HEK293 (cell line): ENCODE measurements at regions not wholly inside any gene's neighbourhood (a gene's known extent, or its start where the extent isn't known, plus 50 kb on each side); places are given as distances from the start of the nearest gene placed in this dataset.

ENCODE experiments used
- CTCF ChIA-PET: fragments of 350-600 bp; formaldehyde crosslinking; extraction: SDS; loops from one replicate; lab custom pipeline; 2021; ENCODE audit warnings: antibody characterized with exemption; lab: Yijun Ruan, JAX
- POLR2A ChIA-PET: fragments of 300-600 bp; formaldehyde crosslinking; extraction: SDS; loops from one replicate; lab custom pipeline; 2020; ENCODE audit warnings: antibody characterized with exemption, inconsistent platforms; lab: Yijun Ruan, JAX
- H3K27ac ChIP-seq: fragments of 200-500 bp; sonication (Bioruptor generic); 2 replicates; pipeline ENCODE4 v1.5.1; 2014; ENCODE audit warnings: low read depth, low read length, control low read depth, inconsistent platforms; ENCODE audit errors: extremely low read depth
- H3K36me3 ChIP-seq, 2 experiments: fragments of 200-500 bp in 1 of 2; sonication (Bioruptor generic) in 1 of 2; 1 replicate in 1 of 2; 2 replicates in 1 of 2; pipeline ENCODE4 v1.5.1; 2014 to 2017; ENCODE audit warnings: inconsistent platforms in 2 of 2, low read length in 2 of 2; ENCODE audit not compliant: control insufficient read depth in 2 of 2, insufficient read depth in 1 of 2
- H3K4me1 ChIP-seq: fragments of 200-500 bp; sonication (Bioruptor generic); 2 replicates; pipeline ENCODE4 v1.5.1; 2014; ENCODE audit warnings: mild to moderate bottlenecking, low read length, inconsistent platforms; ENCODE audit not compliant: control insufficient read depth, insufficient read depth
- H3K4me3 ChIP-seq: 2 replicates; pipeline ENCODE4 v1.5.1; 2011; ENCODE audit warnings: low read depth, mild to moderate bottlenecking, control low read depth, low read length, moderate library complexity
- H3K9me3 ChIP-seq: fragments of 200-500 bp; sonication (Bioruptor generic); 2 replicates; pipeline ENCODE4 v1.5.1; 2014; ENCODE audit warnings: low read depth, low read length, inconsistent platforms; ENCODE audit not compliant: control insufficient read depth, insufficient read depth
- HIC1 ChIP-seq: fragments of 450-650 bp; formaldehyde crosslinking; IDR thresholded peaks from 2 replicates; pipeline ENCODE4 v1.5.1; 2016; ENCODE audit warnings: missing biosample characterization, missing genetic modification characterization
- KLF17 ChIP-seq: fragments of 450-650 bp; formaldehyde crosslinking; IDR thresholded peaks from 2 replicates; pipeline ENCODE4 v1.5.1; 2016; ENCODE audit warnings: missing biosample characterization, missing genetic modification characterization
- PBX3 ChIP-seq: sonication (generic); formaldehyde crosslinking; IDR thresholded peaks from 2 replicates; pipeline ENCODE4 v1.8.1; 2022; ENCODE audit warnings: mild to moderate bottlenecking, moderate library complexity, missing genetic modification reagents
- SCRT2 ChIP-seq: fragments of 450-650 bp; formaldehyde crosslinking; IDR thresholded peaks from 2 replicates; pipeline ENCODE4 v1.5.1; 2016; ENCODE audit warnings: missing biosample characterization, missing genetic modification characterization
- SP3 ChIP-seq: fragments of 450-650 bp; formaldehyde crosslinking; IDR thresholded peaks from 2 replicates; pipeline ENCODE4 v1.5.1; 2016; ENCODE audit warnings: missing biosample characterization, missing genetic modification characterization
- SP7 ChIP-seq: fragments of 450-650 bp; formaldehyde crosslinking; IDR thresholded peaks from 2 replicates; pipeline ENCODE4 v1.5.1; 2016; ENCODE audit warnings: missing biosample characterization, missing genetic modification characterization
- TRIM28 ChIP-seq: IDR thresholded peaks from 2 replicates; pipeline ENCODE4 v1.6.1; 2011; ENCODE audit warnings: low read length, control low read depth, borderline replicate concordance
- ZBTB20 ChIP-seq: fragments of 450-650 bp; formaldehyde crosslinking; IDR thresholded peaks from 2 replicates; pipeline ENCODE4 v1.5.1; 2016; ENCODE audit warnings: missing biosample characterization, missing genetic modification characterization
- ZBTB21 ChIP-seq: fragments of 450-650 bp; formaldehyde crosslinking; IDR thresholded peaks from 2 replicates; pipeline ENCODE4 v1.5.1; 2017; ENCODE audit warnings: missing biosample characterization, missing genetic modification characterization
- ZEB2 ChIP-seq: fragments of 450-650 bp; formaldehyde crosslinking; IDR thresholded peaks from 2 replicates; pipeline ENCODE4 v1.5.1; 2016; ENCODE audit warnings: missing biosample characterization, missing genetic modification characterization
- ZFP37 ChIP-seq: fragments of 450-650 bp; formaldehyde crosslinking; IDR thresholded peaks from 2 replicates; pipeline ENCODE4 v1.5.1; 2016; ENCODE audit warnings: missing biosample characterization, missing genetic modification characterization
- ZFP41 ChIP-seq: fragments of 450-650 bp; formaldehyde crosslinking; IDR thresholded peaks from 2 replicates; pipeline ENCODE4 v1.5.1; 2016; ENCODE audit warnings: missing biosample characterization, missing genetic modification characterization, borderline replicate concordance
- ZNF157 ChIP-seq: fragments of 450-650 bp; formaldehyde crosslinking; IDR thresholded peaks from 2 replicates; pipeline ENCODE4 v1.5.1; 2016; ENCODE audit warnings: missing biosample characterization, missing genetic modification characterization
- ZNF214 ChIP-seq: fragments of 450-650 bp; formaldehyde crosslinking; IDR thresholded peaks from 2 replicates; pipeline ENCODE4 v1.5.1; 2017; ENCODE audit warnings: missing biosample characterization, mild to moderate bottlenecking, missing genetic modification characterization, borderline replicate concordance
- ZNF37A ChIP-seq: fragments of 450-650 bp; IDR thresholded peaks from 2 replicates; pipeline ENCODE4 v1.5.1; 2018; ENCODE audit warnings: missing biosample characterization, missing genetic modification characterization
- ZNF48 ChIP-seq: fragments of 450-650 bp; formaldehyde crosslinking; IDR thresholded peaks from 2 replicates; pipeline ENCODE4 v1.5.1; 2016; ENCODE audit warnings: missing biosample characterization, missing genetic modification characterization
- ZNF560 ChIP-seq: fragments of 450-650 bp; formaldehyde crosslinking; IDR thresholded peaks from 2 replicates; pipeline ENCODE4 v1.5.1; 2017; ENCODE audit warnings: missing biosample characterization, missing genetic modification characterization, borderline replicate concordance
- ZNF600 ChIP-seq: fragments of 450-650 bp; formaldehyde crosslinking; IDR thresholded peaks from 2 replicates; pipeline ENCODE4 v1.5.1; 2016; ENCODE audit warnings: missing biosample characterization, missing genetic modification characterization
- ZNF623 ChIP-seq: fragments of 450-650 bp; formaldehyde crosslinking; IDR thresholded peaks from 2 replicates; pipeline ENCODE4 v1.5.1; 2016; ENCODE audit warnings: missing biosample characterization, missing genetic modification characterization
- ZNF629 ChIP-seq: fragments of 450-650 bp; formaldehyde crosslinking; IDR thresholded peaks from 2 replicates; pipeline ENCODE4 v1.5.1; 2017; ENCODE audit warnings: missing biosample characterization, missing genetic modification characterization
- ZNF76 ChIP-seq: fragments of 450-650 bp; formaldehyde crosslinking; IDR thresholded peaks from 2 replicates; pipeline ENCODE4; 2016; ENCODE audit warnings: low read depth, missing biosample characterization, missing genetic modification characterization, borderline replicate concordance
- ZNF843 ChIP-seq: fragments of 450-650 bp; formaldehyde crosslinking; IDR thresholded peaks from 2 replicates; pipeline ENCODE4 v1.5.1; 2016; ENCODE audit warnings: missing biosample characterization, missing genetic modification characterization
- ZSCAN16 ChIP-seq: fragments of 450-650 bp; formaldehyde crosslinking; IDR thresholded peaks from 2 replicates; pipeline ENCODE4 v1.5.1; 2016; ENCODE audit warnings: missing biosample characterization, missing genetic modification characterization
- ZSCAN23 ChIP-seq: fragments of 450-650 bp; formaldehyde crosslinking; IDR thresholded peaks from 2 replicates; pipeline ENCODE4 v1.5.1; 2016; ENCODE audit warnings: missing biosample characterization, missing genetic modification characterization
- TF ChIP-seq, protein P1 (sequence below): fragments of 450-650 bp; formaldehyde crosslinking; IDR thresholded peaks from 2 replicates; pipeline ENCODE4 v1.5.1; 2017; ENCODE audit warnings: missing biosample characterization, missing genetic modification characterization
- TF ChIP-seq, protein P2 (sequence below): fragments of 450-650 bp; formaldehyde crosslinking; IDR thresholded peaks from 2 replicates; pipeline ENCODE4 v1.5.1; 2016; ENCODE audit warnings: missing biosample characterization, missing genetic modification characterization
- TF ChIP-seq, protein P3 (sequence below): fragments of 450-650 bp; formaldehyde crosslinking; IDR thresholded peaks from 2 replicates; pipeline ENCODE4 v1.5.1; 2017; ENCODE audit warnings: missing biosample characterization, missing genetic modification characterization

- no peak overlapping the region for H3K27ac ChIP-seq
- ChIA-PET CTCF (interaction anchor here (0.6 kb wide), 3 partner anchors 410 to 1853 kb away, joined by 3 to 4 read pairs (median 3); no protein-coding TSS in a partner anchor), POLR2A (interaction anchor here (0.8 to 1.7 kb wide), 4 partner anchors 38 to 69 kb away, joined by 3 to 9 read pairs (median 6); partner anchors contain the start of gene KCTD1)
- no peaks in the 10 kb centered on the region for H3K9me3 ChIP-seq
- H3K4me1 ChIP-seq: peaks cover 7% of the 10 kb centered on the region
- no peak overlapping the region for H3K4me3 ChIP-seq
- no peaks in the 10 kb centered on the region for H3K36me3 ChIP-seq
- TF ChIP-seq ZNF560 (tag by site-specific recombination) (no peak), ZNF623 (tag by site-specific recombination) (no peak), ZNF629 (tag by site-specific recombination) (peak; percentile 60; the same call in 1 of the 2 replicates), SP3 (tag by site-specific recombination) (0 out of 2 replicates have a peak, but pooled peaks have one; percentile 16), ZSCAN16 (no peak), ZNF843 (peak; percentile 32; the same call in 1 of the 2 replicates), ZSCAN23 (tag by site-specific recombination) (no peak), ZBTB20 (tag by site-specific recombination) (peak; percentile 27; the same call in 1 of the 2 replicates), KLF17 (no peak), ZNF76 (tag by site-specific recombination) (no peak), SP7 (tag by site-specific recombination) (peak; percentile 42; the same call in 1 of the 2 replicates), ZEB2 (peak; percentile 66), ZNF600 (tag by site-specific recombination) (0 out of 2 replicates have a peak, but pooled peaks have one; percentile 10), SCRT2 (tag by site-specific recombination) (no peak), PBX3 (CRISPR knock-in tag) (no peak), ZFP37 (tag by site-specific recombination) (peak; percentile 54; the same call in 1 of the 2 replicates), HIC1 (tag by site-specific recombination) (0 out of 2 replicates have a peak, but pooled peaks have one; percentile 45), ZNF48 (no peak), TRIM28 (peak; percentile 78; the same call in 1 of the 2 replicates), ZFP41 (tag by site-specific recombination) (no peak), ZNF157 (no peak), ZNF37A (tag by site-specific recombination) (no peak), ZNF214 (tag by site-specific recombination) (no peak), ZBTB21 (tag by site-specific recombination) (peak; percentile 36; the same call in 1 of the 2 replicates)
- TF ChIP-seq, protein P1, sequence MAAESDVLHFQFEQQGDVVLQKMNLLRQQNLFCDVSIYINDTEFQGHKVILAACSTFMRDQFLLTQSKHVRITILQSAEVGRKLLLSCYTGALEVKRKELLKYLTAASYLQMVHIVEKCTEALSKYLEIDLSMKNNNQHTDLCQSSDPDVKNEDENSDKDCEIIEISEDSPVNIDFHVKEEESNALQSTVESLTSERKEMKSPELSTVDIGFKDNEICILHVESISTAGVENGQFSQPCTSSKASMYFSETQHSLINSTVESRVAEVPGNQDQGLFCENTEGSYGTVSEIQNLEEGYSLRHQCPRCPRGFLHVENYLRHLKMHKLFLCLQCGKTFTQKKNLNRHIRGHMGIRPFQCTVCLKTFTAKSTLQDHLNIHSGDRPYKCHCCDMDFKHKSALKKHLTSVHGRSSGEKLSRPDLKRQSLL (tag by site-specific recombination): no peak
- TF ChIP-seq, protein P2, sequence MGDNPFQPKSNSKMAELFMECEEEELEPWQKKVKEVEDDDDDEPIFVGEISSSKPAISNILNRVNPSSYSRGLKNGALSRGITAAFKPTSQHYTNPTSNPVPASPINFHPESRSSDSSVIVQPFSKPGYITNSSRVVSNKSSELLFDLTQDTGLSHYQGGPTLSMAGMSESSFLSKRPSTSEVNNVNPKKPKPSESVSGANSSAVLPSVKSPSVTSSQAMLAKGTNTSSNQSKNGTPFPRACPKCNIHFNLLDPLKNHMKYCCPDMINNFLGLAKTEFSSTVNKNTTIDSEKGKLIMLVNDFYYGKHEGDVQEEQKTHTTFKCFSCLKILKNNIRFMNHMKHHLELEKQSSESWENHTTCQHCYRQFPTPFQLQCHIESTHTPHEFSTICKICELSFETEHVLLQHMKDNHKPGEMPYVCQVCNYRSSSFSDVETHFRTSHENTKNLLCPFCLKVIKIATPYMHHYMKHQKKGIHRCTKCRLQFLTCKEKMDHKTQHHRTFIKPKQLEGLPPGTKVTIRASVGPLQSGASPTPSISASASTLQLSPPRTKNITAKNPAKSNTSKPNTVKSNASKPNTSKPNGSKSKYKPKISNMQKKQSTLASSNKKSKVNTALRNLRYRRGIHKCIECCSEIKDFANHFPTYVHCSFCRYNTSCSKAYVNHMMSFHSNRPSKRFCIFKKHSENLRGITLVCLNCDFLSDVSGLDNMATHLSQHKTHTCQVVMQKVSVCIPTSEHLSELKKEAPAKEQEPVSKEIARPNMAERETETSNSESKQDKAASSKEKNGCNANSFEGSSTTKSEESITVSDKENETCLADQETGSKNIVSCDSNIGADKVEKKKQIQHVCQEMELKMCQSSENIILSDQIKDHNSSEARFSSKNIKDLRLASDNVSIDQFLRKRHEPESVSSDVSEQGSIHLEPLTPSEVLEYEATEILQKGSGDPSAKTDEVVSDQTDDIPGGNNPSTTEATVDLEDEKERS (tag by site-specific recombination): no peak
- TF ChIP-seq, protein P3, sequence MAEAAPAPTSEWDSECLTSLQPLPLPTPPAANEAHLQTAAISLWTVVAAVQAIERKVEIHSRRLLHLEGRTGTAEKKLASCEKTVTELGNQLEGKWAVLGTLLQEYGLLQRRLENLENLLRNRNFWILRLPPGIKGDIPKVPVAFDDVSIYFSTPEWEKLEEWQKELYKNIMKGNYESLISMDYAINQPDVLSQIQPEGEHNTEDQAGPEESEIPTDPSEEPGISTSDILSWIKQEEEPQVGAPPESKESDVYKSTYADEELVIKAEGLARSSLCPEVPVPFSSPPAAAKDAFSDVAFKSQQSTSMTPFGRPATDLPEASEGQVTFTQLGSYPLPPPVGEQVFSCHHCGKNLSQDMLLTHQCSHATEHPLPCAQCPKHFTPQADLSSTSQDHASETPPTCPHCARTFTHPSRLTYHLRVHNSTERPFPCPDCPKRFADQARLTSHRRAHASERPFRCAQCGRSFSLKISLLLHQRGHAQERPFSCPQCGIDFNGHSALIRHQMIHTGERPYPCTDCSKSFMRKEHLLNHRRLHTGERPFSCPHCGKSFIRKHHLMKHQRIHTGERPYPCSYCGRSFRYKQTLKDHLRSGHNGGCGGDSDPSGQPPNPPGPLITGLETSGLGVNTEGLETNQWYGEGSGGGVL (tag by site-specific recombination): peak; percentile 12; the same call in 1 of the 2 replicates
Measured at GRCh38 chr18:26617151-26617554, 68.8 kb upstream of the KCTD1 start.
